GM20431 (cell line): ENCODE measurements at regions not wholly inside any gene's neighbourhood (a gene's known extent, or its start where the extent isn't known, plus 50 kb on each side); places are given as distances from the start of the nearest gene placed in this dataset.

Source experiments
- in situ Hi-C: fragments of 300-500 bp; cut with MseI, MboI; formaldehyde crosslinking; loops from one replicate; pipeline ENCODE4 v1.15.0; 2020; ENCODE audit warnings: low sequenced_read_pairs; ENCODE audit not compliant: unreplicated experiment

DNA sequence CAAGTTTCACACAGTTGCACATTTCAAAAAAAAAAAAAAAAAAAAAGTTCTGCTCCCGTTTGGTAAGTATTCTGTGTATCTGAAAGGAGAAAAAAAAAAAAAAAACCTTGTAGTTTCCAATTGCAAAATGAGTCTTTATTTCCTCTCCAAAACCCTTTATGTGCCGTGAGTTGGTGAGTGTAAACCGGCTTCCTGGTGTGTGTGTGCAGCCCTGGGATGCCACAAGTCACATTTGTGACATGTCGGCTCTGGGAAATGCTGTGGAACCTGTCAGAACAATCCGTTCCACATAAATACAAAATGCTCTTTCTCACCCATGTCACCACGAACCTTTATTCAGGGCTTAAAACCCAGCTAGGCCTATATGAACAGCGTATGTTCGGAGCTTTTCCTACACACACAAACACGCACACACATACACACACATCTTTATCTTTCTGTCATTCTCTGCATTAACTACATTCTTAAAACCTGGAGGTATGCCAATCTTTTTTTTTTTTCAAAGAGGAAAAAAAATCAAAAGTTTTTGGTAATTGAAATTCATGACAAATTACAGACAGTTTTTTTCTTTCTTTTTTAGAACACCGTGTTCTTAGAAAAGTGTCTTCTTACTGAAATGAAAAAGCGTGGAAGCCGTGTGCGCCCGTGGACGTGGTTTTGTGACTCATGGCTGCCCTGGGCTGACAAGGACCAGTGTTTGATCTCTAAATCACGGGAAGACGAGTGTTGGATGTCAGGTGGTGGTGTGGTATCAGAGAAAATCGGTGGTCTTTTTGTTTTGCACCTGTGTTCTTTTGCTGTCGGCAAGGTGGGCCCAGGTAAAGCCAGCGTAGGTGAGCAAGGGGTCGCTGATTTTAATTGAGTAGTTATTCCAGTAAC lies 612.0 kb downstream of the VRK1 start:
- in situ Hi-C loops, result no loop called here

DNA sequence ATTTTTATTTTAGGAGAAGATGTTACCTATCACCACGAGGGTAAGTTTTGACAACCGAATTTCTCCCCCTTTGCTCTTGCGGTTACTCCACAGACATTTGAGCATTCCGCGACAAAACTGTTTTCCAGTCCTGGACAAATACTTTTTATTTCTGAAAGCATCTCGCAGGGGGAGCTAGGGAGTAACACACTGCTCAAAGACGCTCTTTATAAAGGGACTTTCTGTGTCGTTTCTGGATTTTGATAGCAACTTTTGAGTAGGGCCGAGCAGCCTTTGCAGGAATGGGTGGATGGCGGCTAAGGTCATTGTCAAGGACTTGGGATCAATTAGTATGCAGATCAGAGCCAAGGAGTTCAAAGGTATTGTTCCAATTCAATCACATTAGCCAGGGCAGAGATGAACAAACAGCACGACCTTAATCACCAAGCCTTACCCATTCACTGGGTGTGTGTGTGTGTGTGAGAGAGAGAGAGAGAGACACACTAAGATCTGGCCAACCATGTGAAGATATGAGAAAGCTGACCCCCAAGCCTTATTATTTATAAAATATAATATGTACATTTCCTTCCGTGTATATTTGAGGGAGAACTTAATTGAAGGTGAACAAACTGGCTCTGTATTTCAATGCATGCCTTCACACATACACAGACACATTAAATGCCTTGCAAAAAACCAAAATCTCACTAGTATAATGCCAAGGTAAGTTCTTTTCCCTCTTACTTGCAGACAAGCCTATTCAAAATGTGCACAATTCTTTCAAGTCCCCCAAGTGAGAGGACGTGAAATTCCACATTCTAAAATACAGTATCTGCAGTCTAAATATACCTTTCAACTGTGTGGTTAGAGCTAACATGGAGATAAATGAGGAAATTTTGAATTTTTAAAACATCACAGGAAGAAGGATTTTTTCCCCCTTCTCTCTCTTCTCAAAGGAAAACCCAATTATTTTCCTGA lies 613.8 kb downstream of the VRK1 start:
- in situ Hi-C loops, result no loop called here

- in situ Hi-C loops, result no loop called here
These were observed 614.9 kb downstream of the VRK1 start for GRCh38 chr14:97411938-97412612.

GRCh38 chr14:97413022-97413539 lies 615.9 kb downstream of the VRK1 start:
- in situ Hi-C loops, result no loop called here

DNA sequence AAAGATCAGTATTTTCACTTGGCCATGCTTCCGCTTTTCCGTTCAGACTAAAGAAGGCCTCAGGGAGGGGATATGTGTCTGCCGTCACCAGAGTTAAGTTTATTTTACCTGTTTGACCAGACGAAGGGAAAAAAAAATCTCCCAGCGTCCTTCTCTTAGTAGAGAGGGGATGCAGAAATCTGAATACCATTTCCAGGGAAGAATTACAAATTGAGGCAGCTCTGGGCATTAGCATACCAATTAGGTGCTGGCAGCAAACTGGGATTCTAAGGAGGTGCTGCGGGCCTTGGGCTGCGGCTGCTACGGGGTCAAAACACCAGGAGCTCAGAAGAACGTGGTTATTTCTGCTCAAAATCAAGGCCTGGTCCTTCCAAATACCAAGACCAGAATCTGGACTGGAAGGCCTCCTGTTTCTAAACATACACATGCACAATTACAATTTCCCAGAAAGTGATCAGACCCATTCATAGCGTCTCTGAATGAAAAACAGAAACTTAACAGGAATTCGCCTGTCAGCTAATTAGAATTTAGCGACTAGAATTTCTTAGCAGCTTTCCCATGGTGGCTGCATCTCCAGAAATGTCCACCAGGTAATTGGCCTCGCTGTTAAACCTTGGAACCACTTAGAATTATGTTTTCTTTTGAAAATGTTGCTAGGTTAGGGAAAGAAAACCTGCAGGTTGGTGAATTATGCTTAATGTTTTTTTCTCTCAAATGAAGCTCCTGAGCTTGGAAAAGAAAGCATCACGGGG lies 617.0 kb downstream of the VRK1 start:
- in situ Hi-C loops, result no loop called here

DNA sequence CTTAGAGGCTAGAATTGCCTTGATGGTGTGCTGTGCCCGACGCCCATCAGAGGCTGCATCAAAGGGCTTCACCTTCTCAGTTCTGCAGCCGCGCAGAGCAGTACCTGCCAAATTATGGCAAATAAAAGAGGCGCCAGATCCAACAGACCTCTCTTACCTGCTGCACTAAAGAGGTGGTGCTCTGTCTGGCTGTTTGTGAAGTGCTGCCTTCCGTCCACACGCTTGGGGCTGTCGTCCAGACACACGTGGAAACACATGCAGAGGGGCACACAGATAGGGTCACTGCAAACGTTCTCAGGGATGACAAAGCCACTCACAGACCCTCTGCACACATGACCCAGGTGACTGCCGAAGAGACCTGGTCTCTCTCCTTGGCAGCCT lies 617.5 kb downstream of the VRK1 start:
- in situ Hi-C loops, result no loop called here

DNA sequence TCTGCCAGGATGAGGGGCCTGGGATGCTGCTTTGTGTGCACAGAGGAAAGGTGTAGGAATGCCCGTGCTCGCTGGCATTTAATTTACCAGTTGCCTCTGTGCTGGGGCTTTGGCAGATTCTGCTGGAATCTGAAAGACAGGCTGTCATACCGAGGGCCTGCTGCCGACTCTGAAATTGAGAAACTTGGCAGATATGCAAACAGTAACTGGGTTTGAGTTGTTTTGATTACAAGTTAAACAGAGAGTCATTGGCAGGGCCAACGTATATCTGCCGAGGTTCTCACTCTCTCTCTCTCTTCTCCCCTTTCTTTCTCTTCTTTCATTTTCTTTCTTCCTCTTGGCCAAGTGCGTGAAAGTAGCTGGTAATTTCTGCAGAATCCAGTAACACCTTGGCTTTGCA lies 618.7 kb downstream of the VRK1 start:
- in situ Hi-C loops, result no loop called here

GRCh38 chr14:97416550-97416949 lies 619.4 kb downstream of the VRK1 start:
- in situ Hi-C loops, result no loop called here

- in situ Hi-C loops, result no loop called here
These were observed 620.1 kb downstream of the VRK1 start for GRCh38 chr14:97417331-97417730.

DNA sequence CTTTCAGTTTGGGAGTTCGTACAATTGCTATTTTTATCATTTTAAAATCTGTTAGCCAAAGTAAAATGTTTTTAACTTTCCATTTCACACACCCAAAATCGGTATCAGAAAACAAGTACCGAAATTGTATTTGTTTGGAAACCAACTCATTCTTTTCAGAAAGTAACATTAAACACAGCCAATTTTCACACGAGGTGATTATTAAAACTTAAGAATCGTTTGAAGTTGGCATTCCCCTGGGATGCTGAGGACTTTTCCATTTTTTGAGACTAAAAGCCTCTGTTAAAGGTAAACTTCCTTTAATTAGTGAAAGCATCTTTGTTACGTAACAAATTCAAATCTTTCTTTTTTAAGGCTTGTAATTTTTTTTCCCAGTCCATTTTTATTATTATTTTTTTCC lies 623.0 kb downstream of the VRK1 start:
- in situ Hi-C loops, result no loop called here

DNA sequence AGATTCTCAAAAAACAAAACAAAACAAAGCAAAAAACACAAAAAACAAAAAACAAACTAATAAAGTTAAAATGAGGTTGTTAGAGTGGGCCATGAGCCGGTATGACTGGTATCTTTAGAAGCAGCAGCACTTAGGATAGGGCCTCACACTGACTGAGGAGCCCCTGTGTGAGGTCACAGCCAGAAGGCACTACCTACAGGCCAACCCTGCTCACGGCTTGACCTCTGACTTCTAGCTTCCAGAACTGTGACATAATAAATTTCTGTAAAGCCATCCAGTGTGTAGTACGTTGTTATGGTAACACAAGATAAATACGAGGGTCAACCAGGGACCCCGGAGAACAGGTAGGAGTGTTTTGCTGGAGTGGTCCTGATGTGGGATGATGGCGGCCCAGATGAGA lies 629.6 kb downstream of the VRK1 start:
- in situ Hi-C loops, result no loop called here

DNA sequence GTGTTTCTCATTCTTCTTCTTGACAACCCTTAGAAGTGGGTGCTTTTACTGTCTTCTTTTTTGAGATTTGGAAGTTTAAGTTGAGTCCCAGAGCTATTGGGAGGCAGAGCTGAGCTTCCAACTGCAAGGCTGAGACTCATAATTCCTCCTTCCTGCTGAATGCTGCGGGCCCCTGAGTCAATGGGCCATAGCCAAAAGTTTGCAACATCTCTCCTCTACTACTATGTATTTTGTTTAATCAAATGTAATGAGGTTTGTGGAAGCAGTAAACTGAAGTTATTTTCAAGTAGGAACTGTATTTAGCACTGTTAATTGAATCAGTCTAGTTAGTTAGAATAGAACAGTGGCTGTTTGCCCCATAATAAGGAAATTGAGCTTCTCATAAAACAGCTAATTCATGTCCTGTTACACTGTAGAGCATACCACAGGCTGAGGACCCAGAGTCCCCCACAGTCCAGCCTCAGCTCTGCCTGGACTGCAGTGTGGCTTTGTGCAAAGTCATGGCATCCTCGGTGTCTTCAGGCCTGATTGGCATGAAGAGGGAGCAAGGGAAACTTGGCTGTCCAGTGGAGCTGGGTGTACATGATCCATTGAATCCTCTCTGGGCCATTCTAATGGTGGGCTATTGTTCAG lies 631.7 kb downstream of the VRK1 start:
- in situ Hi-C loops, result no loop called here

GRCh38 chr14:97432586-97432985 lies 635.4 kb downstream of the VRK1 start:
- in situ Hi-C loops, result no loop called here

- in situ Hi-C loops, result no loop called here
These were observed 644.7 kb downstream of the VRK1 start for GRCh38 chr14:97441740-97442362.

GRCh38 chr14:97442363-97442762 lies 645.2 kb downstream of the VRK1 start:
- in situ Hi-C loops, result no loop called here

DNA sequence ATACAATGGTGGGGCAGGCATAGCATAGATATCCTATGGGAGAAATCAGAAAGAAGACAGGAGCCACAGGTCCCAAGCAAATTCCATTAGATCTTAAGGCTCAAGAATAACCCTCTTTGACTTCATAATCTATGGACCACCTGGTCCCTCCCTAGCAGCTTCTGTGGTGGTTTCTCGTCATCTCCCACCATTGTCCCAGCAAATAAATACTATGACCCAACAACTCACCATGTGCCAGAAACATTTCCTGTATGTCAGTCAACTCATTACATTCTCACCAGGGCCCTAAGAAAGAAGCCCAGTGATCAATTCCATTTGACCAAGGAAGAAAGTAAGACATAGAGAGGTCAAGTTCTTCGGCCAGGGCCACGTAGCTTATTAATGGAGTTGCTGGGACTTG lies 646.2 kb downstream of the VRK1 start:
- in situ Hi-C loops, result no loop called here

DNA sequence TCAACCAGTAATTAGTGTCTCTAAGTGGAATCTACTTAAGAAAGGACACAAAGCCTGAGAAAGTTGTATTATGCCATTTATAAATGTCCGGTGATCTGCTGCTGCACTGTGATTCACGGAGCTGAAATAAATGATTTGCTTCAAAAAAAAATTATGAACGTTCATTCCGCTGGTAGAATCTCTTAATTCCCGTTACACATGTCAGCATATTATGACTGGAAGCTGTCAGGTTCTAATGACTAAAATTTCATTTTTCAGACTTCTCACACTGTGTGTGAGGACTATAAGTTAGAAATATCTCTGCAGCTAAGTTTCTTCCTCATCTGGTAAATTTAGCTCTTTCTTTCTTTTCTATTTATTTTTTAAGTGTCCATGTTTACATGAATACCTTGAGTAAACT lies 647.1 kb downstream of the VRK1 start:
- in situ Hi-C loops, result no loop called here

- in situ Hi-C loops, result no loop called here
These were observed 648.2 kb downstream of the VRK1 start for GRCh38 chr14:97445367-97445766.

- in situ Hi-C loops, result no loop called here
These were observed 648.9 kb downstream of the VRK1 start for GRCh38 chr14:97446087-97446486.
